Trophoblast cell (in vitro differentiated cells and primary cell): ENCODE measurements at regions not wholly inside any gene's neighbourhood (a gene's known extent, or its start where the extent isn't known, plus 50 kb on each side); places are given as distances from the start of the nearest gene placed in this dataset.
A peak's percentile ranks its signal among the peaks of the same experiment; 100 is the strongest.

Experiments used
- DNase-seq, 2 donors: peaks; one replicate each; pipeline ENCODE4 v3.0.0-alpha.2; 2016
- H2AFZ ChIP-seq: 2 replicates; pipeline ENCODE4 v1.6.1; 2013; ENCODE audit warnings: low read length, moderate library complexity, mild to moderate bottlenecking; ENCODE audit not compliant: insufficient read depth, poor library complexity
- H2AK5ac ChIP-seq: 2 replicates; pipeline ENCODE4 v1.6.1; 2013; ENCODE audit warnings: mild to moderate bottlenecking, low read length
- H2BK120ac ChIP-seq: 2 replicates; pipeline ENCODE4 v1.6.1; 2013; ENCODE audit warnings: low read length, mild to moderate bottlenecking, moderate library complexity; ENCODE audit not compliant: insufficient read depth, poor library complexity
- H2BK12ac ChIP-seq: 2 replicates; pipeline ENCODE4 v1.6.1; 2013; ENCODE audit warnings: mild to moderate bottlenecking, low read length, moderate library complexity
- H2BK5ac ChIP-seq: 2 replicates; pipeline ENCODE4 v1.6.1; 2013; ENCODE audit warnings: low read length, low read depth, moderate library complexity, mild to moderate bottlenecking; ENCODE audit not compliant: poor library complexity
- H3K14ac ChIP-seq: 2 replicates; pipeline ENCODE4 v1.6.1; 2013; ENCODE audit warnings: mild to moderate bottlenecking, low read length
- H3K18ac ChIP-seq: 2 replicates; pipeline ENCODE4 v1.6.1; 2013; ENCODE audit warnings: mild to moderate bottlenecking, low read length
- H3K23ac ChIP-seq: 2 replicates; pipeline ENCODE4 v1.6.1; 2013; ENCODE audit warnings: low read length
- H3K27ac ChIP-seq: 2 replicates; pipeline ENCODE4 v1.5.1; 2013; ENCODE audit warnings: low read depth, mild to moderate bottlenecking, inconsistent platforms, low read length, moderate library complexity
- H3K27me3 ChIP-seq: 2 replicates; pipeline ENCODE4 v1.6.1; 2013; ENCODE audit warnings: inconsistent platforms, mild to moderate bottlenecking, low read length, moderate library complexity; ENCODE audit not compliant: insufficient read depth
- H3K36me3 ChIP-seq, 2 experiments: 1 replicate in 1 of 2; 2 replicates in 1 of 2; pipeline ENCODE4 v1.6.1; 2013; ENCODE audit warnings: low read length in 2 of 2, mild to moderate bottlenecking in 2 of 2, moderate library complexity in 1 of 2; ENCODE audit not compliant: insufficient read depth in 2 of 2, control insufficient read depth in 1 of 2
- H3K4ac ChIP-seq: 2 replicates; pipeline ENCODE4 v1.6.1; 2013; ENCODE audit warnings: low read depth, mild to moderate bottlenecking, low read length, moderate library complexity
- H3K4me1 ChIP-seq, 2 experiments: 1 replicate in 1 of 2; 2 replicates in 1 of 2; pipeline ENCODE4 v1.6.1; 2013; ENCODE audit warnings: low read length in 2 of 2, mild to moderate bottlenecking in 2 of 2, moderate library complexity in 1 of 2; ENCODE audit not compliant: insufficient read depth in 2 of 2, control insufficient read depth in 1 of 2
- H3K4me2 ChIP-seq: 2 replicates; pipeline ENCODE4 v1.6.1; 2013; ENCODE audit warnings: inconsistent platforms, mild to moderate bottlenecking, low read length, moderate library complexity
- H3K4me3 ChIP-seq: 2 replicates; pipeline ENCODE4 v1.5.1; 2013; ENCODE audit warnings: mild to moderate bottlenecking, low read depth, low read length, inconsistent platforms
- H3K79me1 ChIP-seq: one replicate; pipeline ENCODE4 v1.6.1; 2013; ENCODE audit warnings: low read length
- H3K79me2 ChIP-seq: 2 replicates; pipeline ENCODE4 v1.6.1; 2013; ENCODE audit warnings: low read length, mild to moderate bottlenecking; ENCODE audit not compliant: control insufficient read depth, insufficient read depth, poor library complexity
- H3K9ac ChIP-seq: 2 replicates; pipeline ENCODE4 v1.6.1; 2013; ENCODE audit warnings: mild to moderate bottlenecking, low read length
- H3K9me3 ChIP-seq: 2 replicates; pipeline ENCODE4 v1.6.1; 2013; ENCODE audit warnings: low read depth, mild to moderate bottlenecking, control low read depth, inconsistent platforms, low read length; ENCODE audit not compliant: insufficient read depth
- H4K12ac ChIP-seq: 2 replicates; pipeline ENCODE4 v1.6.1; 2013; ENCODE audit warnings: low read depth, mild to moderate bottlenecking, low read length, moderate library complexity
- H4K8ac ChIP-seq: 2 replicates; pipeline ENCODE4 v1.6.1; 2013; ENCODE audit warnings: low read depth, mild to moderate bottlenecking, low read length, moderate library complexity
- H4K91ac ChIP-seq: one replicate; pipeline ENCODE4 v1.6.1; 2013; ENCODE audit warnings: low read depth, mild to moderate bottlenecking, low read length, moderate library complexity
- WGBS: extraction: QIAGEN DNeasy Blood & Tissue Kit; methylation state at CpG from one replicate; pipeline ENCODE4 v1.1.7; 2013; ENCODE audit warnings: missing lambda C conversion rate; ENCODE audit not compliant: insufficient read length, insufficient coverage; ENCODE audit errors: extremely low coverage; 5-methylcytosine and 5-hydroxymethylcytosine counted together

- Histone ChIP-seq H3K4me2 (no peak overlapping the region), H2BK5ac (no peak overlapping the region), H3K27ac (no peak overlapping the region), H4K91ac (no peak overlapping the region), H3K9ac (no peak overlapping the region), H2BK12ac (no peak overlapping the region), H4K8ac (no peak overlapping the region), H3K4me3 (no peak overlapping the region), H3K9me3 (no peaks in the 10 kb centered on the region), H3K4me1 (peaks cover 0 to 5% of the 10 kb centered on the region in 2 experiments), H3K79me1 (no peaks in the 10 kb centered on the region), H3K4ac (no peak overlapping the region), H2BK120ac (no peak overlapping the region), H4K12ac (no peak overlapping the region), H3K36me3 (no peaks in the 10 kb centered on the region), H2AFZ (no peak overlapping the region), H3K14ac (no peak overlapping the region), H3K18ac (no peak overlapping the region), H3K27me3 (no peaks in the 10 kb centered on the region), H3K79me2 (no peaks in the 10 kb centered on the region), H3K23ac (no peak overlapping the region), H2AK5ac (no peak overlapping the region)
- DNase-seq: peak; percentile 14 to 70
- no CpG with 5 or more reads among the region's 4 CpGs for WGBS
These were observed 169.3 kb upstream of the FRMPD4 start for GRCh38 chrX:11968991-11969390.

DNA sequence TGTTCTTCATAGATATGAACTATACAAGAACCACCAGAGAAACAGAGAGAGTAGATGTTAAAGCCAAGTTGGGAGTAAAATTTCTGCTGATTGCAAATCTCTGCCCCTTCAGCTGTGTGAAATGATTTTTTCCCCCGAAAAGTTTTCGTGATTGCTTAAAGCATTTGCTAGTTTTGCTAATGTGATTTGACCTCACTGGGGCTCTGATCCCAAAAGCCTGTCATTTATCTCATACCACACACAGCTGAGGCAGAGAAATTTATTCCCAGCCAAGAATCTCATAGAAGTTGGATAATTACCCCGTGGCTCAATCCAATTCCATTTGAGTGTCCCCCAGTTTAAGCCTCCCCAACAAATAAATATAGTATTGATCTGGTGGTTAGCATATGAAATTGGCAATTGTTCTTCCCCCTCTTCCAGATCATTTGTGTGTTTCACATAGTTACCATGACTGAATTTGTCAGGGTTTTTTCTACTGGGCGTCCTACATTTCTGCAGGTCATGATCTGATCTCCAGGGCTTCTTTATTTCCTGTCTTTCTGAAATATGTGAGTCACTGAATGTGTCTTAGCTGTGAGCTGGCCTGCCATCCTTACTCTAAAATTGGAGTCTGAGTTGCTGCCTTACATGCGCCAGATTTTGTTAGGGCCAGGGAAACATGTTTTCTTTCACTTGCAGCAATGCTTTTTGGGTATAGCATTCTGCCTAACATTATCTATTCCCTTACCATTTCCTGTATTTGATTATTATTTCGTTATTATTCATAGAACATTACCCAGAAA is 167.5 kb upstream of the FRMPD4 start:
- Histone ChIP-seq H2BK5ac (no peak overlapping the region), H3K9ac (no peak overlapping the region), H3K4me2 (no peak overlapping the region), H3K18ac (no peak overlapping the region), H3K4me3 (no peak overlapping the region), H3K9me3 (no peaks in the 10 kb centered on the region), H4K91ac (no peak overlapping the region), H3K79me1 (no peaks in the 10 kb centered on the region), H3K14ac (no peak overlapping the region), H2BK120ac (no peak overlapping the region), H4K8ac (no peak overlapping the region), H3K36me3 (no peaks in the 10 kb centered on the region), H3K4me1 (peaks cover 0 to 5% of the 10 kb centered on the region in 2 experiments), H3K4ac (no peak overlapping the region), H3K27ac (no peak overlapping the region), H4K12ac (no peak overlapping the region), H3K27me3 (no peaks in the 10 kb centered on the region), H3K23ac (no peak overlapping the region), H2BK12ac (no peak overlapping the region), H2AK5ac (no peak overlapping the region), H3K79me2 (no peaks in the 10 kb centered on the region), H2AFZ (no peak overlapping the region)
- no CpG with 5 or more reads among the region's 6 CpGs for WGBS
- no peak for DNase-seq

DNA sequence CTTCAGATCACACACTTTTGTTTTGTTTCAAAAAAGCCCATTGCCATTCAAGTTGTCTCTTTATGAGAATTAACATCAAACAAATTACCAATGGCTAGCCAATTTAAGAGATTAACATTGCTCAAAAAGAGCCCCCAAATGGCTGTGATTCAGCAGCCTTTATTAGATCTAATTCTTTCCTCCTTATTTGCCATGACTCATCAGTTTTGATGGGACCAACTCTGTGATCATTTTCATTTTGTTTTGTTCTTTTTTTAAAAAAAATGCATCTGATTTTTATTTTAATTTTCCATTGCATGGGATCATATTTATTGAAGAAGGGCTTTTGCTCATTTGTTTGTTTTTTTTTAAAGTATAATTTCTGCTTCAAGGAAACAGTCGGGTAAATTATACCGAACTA is 161.6 kb upstream of the FRMPD4 start:
- Histone ChIP-seq H2AK5ac (no peak overlapping the region), H4K91ac (no peak overlapping the region), H3K4me3 (no peak overlapping the region), H3K9ac (no peak overlapping the region), H2BK5ac (no peak overlapping the region), H4K8ac (no peak overlapping the region), H3K18ac (no peak overlapping the region), H3K27me3 (no peaks in the 10 kb centered on the region), H3K4me1 (no peaks in the 10 kb centered on the region), H3K14ac (no peak overlapping the region), H3K27ac (no peak overlapping the region), H3K4me2 (no peak overlapping the region), H2AFZ (no peak overlapping the region), H3K23ac (no peak overlapping the region), H2BK12ac (no peak overlapping the region), H3K36me3 (no peaks in the 10 kb centered on the region), H3K79me2 (no peaks in the 10 kb centered on the region), H3K79me1 (no peaks in the 10 kb centered on the region), H3K4ac (no peak overlapping the region), H4K12ac (no peak overlapping the region), H2BK120ac (no peak overlapping the region), H3K9me3 (no peaks in the 10 kb centered on the region)
- no peak for DNase-seq
- no CpG with 5 or more reads among the region's 2 CpGs for WGBS

- no peaks in the 10 kb centered on the region for H3K36me3 ChIP-seq
- no peak overlapping the region for H4K8ac ChIP-seq
- H2AK5ac ChIP-seq: no peak overlapping the region
- H3K4me1 ChIP-seq: no peaks in the 10 kb centered on the region
- H2AFZ ChIP-seq: no peak overlapping the region
- H2BK120ac ChIP-seq: no peak overlapping the region
- no peak overlapping the region for H3K18ac ChIP-seq
- H3K9ac ChIP-seq: no peak overlapping the region
- no peaks in the 10 kb centered on the region for H3K9me3 ChIP-seq
- H4K91ac ChIP-seq: no peak overlapping the region
- no peak overlapping the region for H2BK12ac ChIP-seq
- H3K4ac ChIP-seq: no peak overlapping the region
- no peaks in the 10 kb centered on the region for H3K27me3 ChIP-seq
- DNase-seq: no peak
- H2BK5ac ChIP-seq: no peak overlapping the region
- H3K79me2 ChIP-seq: no peaks in the 10 kb centered on the region
- no peak overlapping the region for H3K4me3 ChIP-seq
- no peak overlapping the region for H4K12ac ChIP-seq
- no peak overlapping the region for H3K14ac ChIP-seq
- no peaks in the 10 kb centered on the region for H3K79me1 ChIP-seq
- no peak overlapping the region for H3K27ac ChIP-seq
- H3K4me2 ChIP-seq: no peak overlapping the region
- no peak overlapping the region for H3K23ac ChIP-seq
These were observed 146.0 kb upstream of the FRMPD4 start for GRCh38 chrX:11992271-11992670.
